HAP-1 (cell line): ENCODE measurements at regions not wholly inside any gene's neighbourhood (a gene's known extent, or its start where the extent isn't known, plus 50 kb on each side); places are given as distances from the start of the nearest gene placed in this dataset.
A peak's percentile ranks its signal among the peaks of the same experiment; 100 is the strongest.

Experiments used
- DNase-seq, 2 experiments: peaks; one replicate each; pipeline ENCODE4 v3.0.0-alpha.2; 2016 to 2020; ENCODE audit warnings: low spot score in 2 of 2
- H3K27me3 ChIP-seq: fragments of 250-450 bp; sonication (Bioruptor Pico); 2 replicates; pipeline ENCODE4 v1.5.1; 2020; ENCODE audit warnings: low read depth, mild to moderate bottlenecking, moderate library complexity
- H3K36me3 ChIP-seq: fragments of 250-450 bp; sonication (Bioruptor Pico); replicated peaks from 2 replicates; pipeline ENCODE4 v1.5.1; 2020; ENCODE audit warnings: mild to moderate bottlenecking
- H3K4me1 ChIP-seq: fragments of 250-450 bp; sonication (Bioruptor Pico); 2 replicates; pipeline ENCODE4 v1.5.1; 2020; ENCODE audit warnings: mild to moderate bottlenecking
- H3K4me3 ChIP-seq: fragments of 250-450 bp; sonication (Bioruptor Pico); 2 replicates; pipeline ENCODE4 v1.5.1; 2020; ENCODE audit warnings: mild to moderate bottlenecking, moderate library complexity
- H3K9me3 ChIP-seq: fragments of 250-450 bp; sonication (Bioruptor Pico); 2 replicates; pipeline ENCODE4 v1.5.1; 2020; ENCODE audit warnings: mild to moderate bottlenecking, moderate library complexity
- in situ Hi-C: fragments of 300-500 bp; cut with MboI; formaldehyde crosslinking; loops from 3 replicates; pipeline ENCODE4 v1.14.3; 2020; ENCODE audit warnings: low sequenced_read_pairs, inconsistent platforms, mixed read lengths

DNA sequence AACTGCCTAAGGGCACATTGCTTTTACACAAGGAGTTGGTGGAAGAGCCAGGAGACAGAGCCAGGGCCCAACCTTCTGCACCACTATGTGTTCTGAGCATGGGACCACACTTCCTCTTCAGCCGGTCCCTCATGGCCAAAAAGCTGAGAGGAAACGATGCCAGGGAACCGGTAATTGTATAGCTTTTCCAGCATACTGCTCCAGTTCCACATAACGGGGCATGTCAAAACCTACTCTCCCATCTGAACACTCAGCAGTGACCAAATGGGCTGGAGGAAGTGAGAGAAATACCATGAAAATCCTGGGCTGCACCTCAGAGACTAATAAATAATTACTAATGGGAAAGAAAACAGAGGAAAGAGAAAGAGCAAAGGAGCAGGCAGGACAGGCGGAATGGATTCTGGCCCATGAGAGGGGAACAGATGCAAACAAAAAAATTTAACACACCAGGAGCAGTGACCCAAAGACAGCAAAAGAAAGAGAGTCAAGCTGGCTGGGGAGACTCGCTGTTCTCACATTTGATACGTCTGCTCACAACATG, 52.0 kb upstream of the BMP2 start:
- H3K9me3 ChIP-seq: no peaks in the 10 kb centered on the region
- DNase-seq: no peak
- no peak overlapping the region for H3K4me3 ChIP-seq
- H3K4me1 ChIP-seq: no peaks in the 10 kb centered on the region
- H3K27me3 ChIP-seq: no peaks in the 10 kb centered on the region
- in situ Hi-C loops: no loop called here
- H3K36me3 ChIP-seq: no peaks in the 10 kb centered on the region

DNA sequence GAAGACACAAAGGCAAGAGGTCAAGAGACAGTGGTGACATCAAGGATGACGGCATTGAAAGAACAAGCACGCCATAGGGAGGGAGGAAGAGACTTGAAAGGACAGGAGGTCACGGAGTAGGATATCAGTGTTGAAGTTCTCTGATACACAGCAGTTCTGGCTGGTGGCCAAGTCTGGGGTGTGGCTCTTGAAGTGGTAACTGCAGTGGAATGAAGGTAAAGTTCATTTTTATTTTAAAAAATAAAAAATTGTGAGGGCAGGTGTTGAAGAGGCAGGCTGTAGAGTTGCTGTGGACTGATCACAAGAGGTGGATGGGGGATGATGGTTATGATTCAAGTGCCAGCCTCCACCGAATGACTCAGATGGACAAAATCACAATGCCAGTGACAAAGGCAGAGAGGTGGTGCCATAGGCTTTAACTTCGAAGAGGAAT, 53.2 kb upstream of the BMP2 start:
- no peaks in the 10 kb centered on the region for H3K27me3 ChIP-seq
- H3K9me3 ChIP-seq: no peaks in the 10 kb centered on the region
- no peak overlapping the region for H3K4me3 ChIP-seq
- in situ Hi-C loops: no loop called here
- no peak for DNase-seq
- H3K4me1 ChIP-seq: no peaks in the 10 kb centered on the region
- no peaks in the 10 kb centered on the region for H3K36me3 ChIP-seq

DNA sequence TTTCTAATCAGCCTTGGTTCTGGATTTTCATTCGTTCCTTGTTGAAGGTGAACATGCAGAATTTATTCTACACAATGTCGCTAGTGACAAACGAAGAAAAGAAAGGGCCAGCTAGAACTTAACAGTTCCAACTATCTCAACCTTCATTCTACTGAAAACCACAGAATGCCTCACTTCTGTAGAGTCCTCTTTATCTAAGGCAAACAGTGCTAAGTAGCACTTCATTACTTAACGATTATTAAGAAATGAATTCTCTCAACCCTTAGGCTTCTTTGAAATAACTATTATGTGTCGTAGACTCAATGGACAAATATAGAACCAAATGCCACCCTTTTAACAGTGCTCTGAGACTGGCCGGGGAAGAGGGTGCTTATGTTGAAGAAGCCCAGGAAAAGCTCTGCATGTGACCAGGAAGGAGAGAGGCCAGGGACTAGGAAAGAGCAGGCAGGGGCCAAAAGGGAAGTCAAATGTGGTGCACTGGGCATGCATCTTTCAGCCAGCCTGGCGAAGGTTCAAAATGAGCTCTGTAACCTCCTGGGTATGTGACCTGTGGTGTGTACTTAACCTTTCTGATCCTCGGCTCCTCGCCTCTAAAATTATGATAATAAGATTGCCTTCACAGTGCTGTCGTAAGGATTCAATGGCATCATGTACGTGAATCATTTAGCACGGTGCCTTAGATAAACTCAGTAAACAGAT, 55.4 kb upstream of the BMP2 start:
- DNase-seq: no peak
- no peaks in the 10 kb centered on the region for H3K9me3 ChIP-seq
- in situ Hi-C loops: no loop called here
- H3K4me1 ChIP-seq: no peaks in the 10 kb centered on the region; the same call in 1 of the 2 replicates
- H3K36me3 ChIP-seq: no peaks in the 10 kb centered on the region
- H3K27me3 ChIP-seq: no peaks in the 10 kb centered on the region
- no peak overlapping the region for H3K4me3 ChIP-seq

DNA sequence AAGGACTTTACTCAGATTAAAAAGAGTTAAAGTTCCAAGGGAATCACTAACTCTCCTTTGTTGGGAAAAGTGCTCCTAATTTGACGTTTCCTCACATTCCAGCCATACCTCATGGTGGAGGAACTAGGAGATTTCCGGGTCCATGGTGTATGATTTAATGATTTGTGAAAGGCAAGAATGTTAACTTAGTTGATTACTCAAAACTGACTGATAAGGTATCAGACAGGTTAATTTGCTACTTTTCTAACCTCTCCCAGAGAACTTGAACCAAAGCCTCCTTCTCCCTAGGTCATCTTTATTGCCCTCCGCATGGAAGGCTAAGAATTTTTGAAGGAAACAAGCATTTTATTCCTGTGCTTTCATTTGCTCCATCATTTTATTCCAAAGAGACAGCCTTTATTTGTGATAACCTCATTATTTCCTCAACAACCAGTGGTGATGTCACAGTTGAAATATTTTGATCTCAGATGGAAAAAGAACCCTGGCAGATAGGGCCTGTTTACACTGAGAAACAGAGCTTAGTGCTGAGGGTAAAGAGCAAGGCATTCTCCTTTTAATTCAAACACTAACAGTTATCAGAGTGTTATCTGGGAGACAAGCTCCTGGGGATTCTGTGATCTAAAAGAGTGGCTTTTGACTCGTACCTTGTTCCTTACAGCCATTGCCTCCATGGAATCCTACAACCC, 57.4 kb upstream of the BMP2 start:
- H3K4me1 ChIP-seq: no peaks in the 10 kb centered on the region; the same call in 1 of the 2 replicates
- no peak for DNase-seq
- H3K36me3 ChIP-seq: no peaks in the 10 kb centered on the region
- no peaks in the 10 kb centered on the region for H3K9me3 ChIP-seq
- no peak overlapping the region for H3K4me3 ChIP-seq
- in situ Hi-C loops: no loop called here
- no peaks in the 10 kb centered on the region for H3K27me3 ChIP-seq

DNA sequence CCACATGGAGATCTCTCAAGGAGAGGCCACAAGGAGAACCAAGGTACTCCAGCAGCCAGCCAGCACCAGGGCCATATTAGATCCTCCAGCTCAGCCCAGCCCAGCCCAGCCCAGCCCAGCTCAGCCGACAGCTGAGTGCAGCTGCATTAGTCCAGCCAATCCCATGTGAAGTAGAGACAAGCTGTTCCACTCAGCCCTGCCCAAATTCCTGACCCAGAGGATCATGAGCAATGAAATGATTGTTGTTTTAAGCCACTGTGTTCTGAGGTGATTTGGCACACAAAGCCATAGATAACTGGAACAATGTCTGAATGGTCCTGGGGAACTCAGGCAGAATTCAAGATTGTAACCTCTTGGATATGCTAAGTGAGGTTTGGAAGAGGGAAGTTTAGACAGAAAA, 59.5 kb upstream of the BMP2 start:
- Histone ChIP-seq H3K27me3 (no peaks in the 10 kb centered on the region), H3K4me3 (no peak overlapping the region), H3K4me1 (no peaks in the 10 kb centered on the region; the same call in 1 of the 2 replicates), H3K9me3 (no peaks in the 10 kb centered on the region), H3K36me3 (no peaks in the 10 kb centered on the region)
- DNase-seq: peak; percentile 3 to 10
- in situ Hi-C loops: no loop called here

DNA sequence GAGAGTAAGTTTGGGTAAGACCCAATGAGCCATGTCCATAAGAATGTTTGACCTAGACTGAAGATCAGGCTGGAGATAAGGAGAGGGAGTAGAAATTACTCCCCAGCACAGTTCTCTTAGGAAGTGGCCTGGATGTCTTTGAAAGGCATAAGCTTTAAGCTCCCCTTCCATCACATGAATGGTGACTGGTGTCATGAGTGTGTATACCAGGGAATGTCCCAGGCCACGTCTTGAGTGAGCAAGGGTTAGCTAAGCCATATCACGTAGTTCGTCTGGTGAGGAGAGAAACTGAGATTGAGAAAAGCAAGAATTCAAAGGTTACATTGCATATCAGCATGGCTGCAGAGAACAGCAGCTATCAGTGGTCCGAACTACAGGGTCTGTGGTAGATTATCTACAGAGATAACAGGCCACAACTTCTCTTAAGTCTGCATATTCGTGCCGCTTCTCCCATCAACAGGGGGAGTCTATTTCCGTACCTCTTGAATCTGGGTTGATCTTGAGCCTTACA, 60.1 kb upstream of the BMP2 start:
- Histone ChIP-seq H3K36me3 (no peaks in the 10 kb centered on the region), H3K4me1 (no peaks in the 10 kb centered on the region; the same call in 1 of the 2 replicates), H3K4me3 (no peak overlapping the region), H3K27me3 (no peaks in the 10 kb centered on the region), H3K9me3 (no peaks in the 10 kb centered on the region)
- in situ Hi-C loops: no loop called here
- DNase-seq: no peak

DNA sequence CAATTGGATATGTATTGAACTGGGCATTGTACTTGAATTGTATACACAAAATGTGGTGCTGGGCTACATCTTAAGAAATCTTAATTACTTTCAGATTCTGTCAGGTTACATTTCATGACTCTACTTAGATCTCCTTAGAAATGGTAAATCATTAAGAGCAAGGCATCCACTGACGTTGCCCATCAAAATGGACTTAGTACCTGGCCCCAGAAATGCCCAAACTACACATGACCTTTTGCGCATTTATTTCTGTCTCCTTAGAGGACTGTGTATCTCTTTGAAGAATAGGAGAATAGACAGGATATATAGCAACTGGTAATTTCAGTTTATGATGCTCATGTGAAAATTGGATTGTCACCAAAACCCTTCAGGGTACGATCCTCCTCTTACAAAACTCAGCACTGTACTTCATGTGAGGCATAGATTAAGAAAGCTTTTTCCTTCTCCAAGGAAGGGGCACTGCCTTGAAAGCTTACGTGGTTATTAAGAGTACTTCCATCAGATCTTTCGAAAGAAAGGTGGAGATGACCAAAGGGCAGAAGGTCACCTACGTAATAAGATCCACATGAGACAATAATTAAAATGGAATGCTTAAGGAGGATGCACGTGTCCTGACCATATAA, 61.4 kb upstream of the BMP2 start:
- Histone ChIP-seq H3K9me3 (no peaks in the 10 kb centered on the region), H3K4me3 (no peak overlapping the region), H3K36me3 (no peaks in the 10 kb centered on the region), H3K4me1 (no peaks in the 10 kb centered on the region; the same call in 1 of the 2 replicates), H3K27me3 (no peaks in the 10 kb centered on the region)
- DNase-seq: no peak
- in situ Hi-C loops: no loop called here

DNA sequence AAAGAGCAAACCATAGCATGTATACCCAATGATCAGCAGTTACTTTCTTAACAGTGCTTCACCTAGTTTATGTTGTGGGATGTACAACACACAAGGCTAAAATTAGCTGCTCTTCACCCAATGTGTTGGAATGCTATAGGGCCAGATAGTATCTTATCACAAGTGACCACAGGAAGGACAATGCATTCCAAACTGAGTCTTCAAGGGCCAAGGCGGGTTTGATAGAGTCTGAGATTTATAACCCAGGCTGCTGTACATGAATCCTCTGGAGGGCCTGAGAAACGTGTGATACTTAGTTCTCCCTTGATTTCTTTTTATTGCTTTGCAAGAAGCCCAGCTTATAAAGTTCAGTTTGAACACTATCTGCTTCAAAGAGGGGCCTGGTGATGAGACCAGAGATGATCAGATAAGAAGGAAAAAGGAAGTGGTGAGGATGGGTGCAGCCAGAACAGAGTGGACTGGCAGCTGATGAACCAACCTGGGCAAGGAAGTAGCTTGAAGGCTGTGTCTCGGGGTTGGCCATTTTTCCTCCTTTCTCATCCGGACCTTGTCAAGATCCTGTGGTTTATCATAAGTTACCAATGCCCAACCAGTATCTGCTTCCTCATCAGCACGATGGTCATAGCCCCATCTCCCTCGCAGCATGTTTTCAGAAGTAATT, 62.2 kb upstream of the BMP2 start:
- Histone ChIP-seq H3K36me3 (no peaks in the 10 kb centered on the region), H3K4me3 (no peak overlapping the region), H3K4me1 (no peaks in the 10 kb centered on the region; the same call in 1 of the 2 replicates), H3K27me3 (no peaks in the 10 kb centered on the region), H3K9me3 (no peaks in the 10 kb centered on the region)
- in situ Hi-C loops: no loop called here
- no peak for DNase-seq

DNA sequence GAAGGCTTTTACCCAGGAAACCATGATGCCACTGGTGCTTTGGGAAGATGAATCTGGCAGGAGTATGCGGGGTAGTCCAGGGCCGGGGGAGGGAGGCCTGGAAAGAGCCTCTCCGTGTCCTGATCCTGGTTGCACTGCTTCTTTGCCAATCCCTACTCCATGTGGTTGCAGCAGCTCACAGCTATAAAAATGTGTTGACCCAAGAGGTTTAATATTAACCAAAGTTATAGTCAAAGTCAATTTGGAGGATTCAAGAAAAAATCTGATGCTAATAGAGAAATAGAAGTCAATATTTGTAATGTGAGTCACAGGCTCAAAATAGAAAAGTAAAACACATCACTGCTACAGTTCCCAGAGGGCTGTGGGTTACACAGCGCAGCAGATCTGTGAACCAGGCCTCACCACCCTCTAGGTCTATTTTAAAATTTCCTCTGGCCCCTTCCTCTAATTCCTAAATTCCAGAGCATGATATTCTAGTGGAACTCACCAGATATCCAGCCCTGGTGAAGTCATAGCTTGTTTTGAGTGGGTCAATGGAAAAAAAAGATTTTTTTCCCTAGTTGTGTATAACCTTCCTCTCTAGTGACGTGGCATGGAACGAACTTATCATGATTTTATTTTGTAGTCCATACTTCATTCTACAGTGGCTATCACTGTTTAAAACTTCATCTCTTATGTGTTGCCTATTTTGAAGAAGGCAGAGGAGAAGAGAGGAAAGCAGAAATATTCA, 63.2 kb upstream of the BMP2 start:
- in situ Hi-C loops: no loop called here
- DNase-seq: no peak
- Histone ChIP-seq H3K27me3 (no peaks in the 10 kb centered on the region), H3K9me3 (no peaks in the 10 kb centered on the region), H3K4me3 (no peak overlapping the region), H3K4me1 (no peaks in the 10 kb centered on the region; the same call in 1 of the 2 replicates), H3K36me3 (no peaks in the 10 kb centered on the region)

DNA sequence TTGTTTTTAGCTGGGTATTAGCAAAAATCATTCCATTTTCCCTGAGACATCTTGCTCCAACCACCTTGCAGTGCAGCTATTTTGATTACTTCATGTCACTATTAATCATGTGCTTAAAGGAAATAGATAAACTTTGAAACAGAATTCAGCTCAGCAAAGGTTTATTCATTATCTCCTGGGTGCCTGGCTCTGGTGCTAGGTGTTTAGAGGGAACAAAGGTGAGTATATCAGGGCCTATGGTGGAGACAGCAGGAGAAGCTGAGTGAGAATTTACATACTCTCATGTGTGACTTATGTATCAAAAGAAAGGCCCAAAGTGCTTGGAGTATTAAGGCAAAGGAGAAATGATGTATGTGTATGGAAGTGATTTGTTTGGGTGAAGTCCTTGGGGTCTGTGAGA, 63.8 kb upstream of the BMP2 start:
- in situ Hi-C loops: no loop called here
- H3K4me1 ChIP-seq: no peaks in the 10 kb centered on the region; the same call in 1 of the 2 replicates

DNA sequence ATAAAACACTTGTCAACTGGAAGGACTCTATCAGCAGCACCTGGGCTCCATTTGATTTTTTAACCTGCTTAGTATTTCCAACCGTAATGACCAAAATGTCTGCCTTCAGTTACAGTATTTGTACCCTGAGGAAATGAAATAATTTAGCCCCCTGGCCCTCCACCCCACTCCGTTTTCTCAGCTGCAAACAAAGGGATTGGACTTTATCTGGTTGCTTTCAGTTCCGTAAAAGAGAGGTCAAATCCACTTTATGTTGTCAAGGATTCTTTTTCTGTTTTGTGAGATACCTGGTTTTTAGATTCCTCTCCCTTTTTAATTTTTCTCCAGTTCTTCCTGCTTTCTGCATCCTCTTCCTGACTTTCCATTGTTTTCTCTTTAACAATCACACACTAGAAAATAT, 64.4 kb upstream of the BMP2 start:
- Histone ChIP-seq H3K9me3 (no peaks in the 10 kb centered on the region), H3K4me1 (no peaks in the 10 kb centered on the region), H3K36me3 (no peaks in the 10 kb centered on the region), H3K27me3 (no peaks in the 10 kb centered on the region), H3K4me3 (no peak overlapping the region)
- in situ Hi-C loops: no loop called here
- DNase-seq: no peak

More for the DNA sequence above, 63.8 kb upstream of the BMP2 start:
- Histone ChIP-seq H3K4me3 (no peak overlapping the region), H3K36me3 (no peaks in the 10 kb centered on the region), H3K9me3 (no peaks in the 10 kb centered on the region), H3K27me3 (no peaks in the 10 kb centered on the region)
- DNase-seq: no peak

DNA sequence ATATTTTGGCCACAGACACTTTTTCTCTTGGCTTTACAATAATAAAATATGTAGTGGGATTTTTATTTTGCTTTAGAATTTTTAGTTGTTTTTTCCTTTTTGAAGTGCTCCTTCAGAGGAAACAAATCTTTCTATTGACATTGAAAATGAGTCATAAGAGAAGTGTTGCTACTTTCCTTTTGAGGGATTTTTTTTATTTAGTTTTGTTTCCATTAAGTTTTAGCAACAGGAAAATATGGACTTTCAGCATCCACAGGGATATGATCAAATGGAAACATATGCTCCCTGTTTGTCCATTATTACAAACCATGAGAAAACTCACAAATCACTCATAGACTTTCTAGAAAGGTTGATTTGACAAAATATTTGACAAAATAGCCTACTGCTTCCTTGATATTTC, 65.3 kb upstream of the BMP2 start:
- Histone ChIP-seq H3K9me3 (no peaks in the 10 kb centered on the region), H3K4me1 (no peaks in the 10 kb centered on the region), H3K36me3 (no peaks in the 10 kb centered on the region), H3K4me3 (no peak overlapping the region), H3K27me3 (no peaks in the 10 kb centered on the region)
- in situ Hi-C loops: no loop called here
- DNase-seq: no peak
